ENCODE measurements at regions not wholly inside any gene's neighbourhood (a gene's known extent, or its start where the extent isn't known, plus 50 kb on each side); places are given as distances from the start of the nearest gene placed in this dataset.

DNA sequence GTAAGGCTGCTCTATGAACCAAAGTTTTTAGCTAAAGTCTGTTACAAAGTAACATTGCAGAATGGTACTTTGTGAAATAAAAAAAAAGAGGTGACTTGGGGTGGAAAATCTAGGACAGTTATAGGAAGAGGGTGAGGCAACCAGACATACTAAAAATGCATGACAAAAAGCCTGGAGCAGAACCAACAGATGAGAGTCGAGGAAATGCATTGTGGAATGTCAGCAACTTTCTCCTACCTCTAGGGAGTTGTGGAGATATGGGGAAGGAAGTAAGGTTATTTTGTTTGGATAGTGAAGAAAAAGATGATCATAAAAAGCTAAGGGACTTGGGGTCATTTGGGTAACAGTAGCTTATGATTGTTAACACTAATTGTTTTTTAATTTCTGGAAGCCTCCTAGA is 295.6 kb downstream of the S1PR1 start:
- no peak for TF ChIP-seq EP300 (IDR thresholded peaks at IDR 0.05; ENCODE audit: borderline replicate concordance)
- TF ChIP-seq TEAD4 (IDR thresholded peaks at IDR 0.05), result no peak
- TF ChIP-seq TAF1 (IDR thresholded peaks at IDR 0.05; ENCODE audit: low read depth), result no peak

DNA sequence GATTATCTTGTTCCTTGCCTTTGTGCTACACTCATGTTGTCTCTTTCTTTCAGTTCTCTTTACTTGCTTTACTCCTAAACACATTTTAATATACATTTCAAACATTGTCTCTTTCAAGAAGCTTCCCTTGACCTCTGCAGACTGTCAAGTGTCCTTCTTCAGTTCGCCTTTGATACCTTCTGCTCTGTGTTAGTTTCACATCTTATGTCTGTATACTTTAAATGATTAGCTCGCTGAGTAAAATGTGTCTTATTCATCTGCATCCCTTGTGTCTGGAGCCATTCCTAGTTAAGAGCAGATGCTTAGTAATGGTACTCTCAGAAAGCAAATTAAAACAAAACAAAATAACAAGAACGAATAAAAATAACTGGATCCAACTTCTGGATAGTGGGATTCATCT is 303.3 kb downstream of the S1PR1 start:
- TF ChIP-seq USF1 (IDR thresholded peaks at IDR 0.05) (no peak), ZBTB7A (IDR thresholded peaks at IDR 0.05; ENCODE audit: low read depth) (no peak), NFIC (IDR thresholded peaks at IDR 0.05) (no peak), RAD21 (IDR thresholded peaks at IDR 0.05; ENCODE audit: low read depth) (no peak), EP300 (IDR thresholded peaks at IDR 0.05; ENCODE audit: borderline replicate concordance) (no peak), TCF12 (IDR thresholded peaks at IDR 0.05; ENCODE audit: low read depth) (no peak), TEAD4 (IDR thresholded peaks at IDR 0.05) (no peak)
- TF ChIP-seq, protein P1, sequence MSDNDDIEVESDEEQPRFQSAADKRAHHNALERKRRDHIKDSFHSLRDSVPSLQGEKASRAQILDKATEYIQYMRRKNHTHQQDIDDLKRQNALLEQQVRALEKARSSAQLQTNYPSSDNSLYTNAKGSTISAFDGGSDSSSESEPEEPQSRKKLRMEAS (IDR thresholded peaks at IDR 0.05), result no peak

DNA sequence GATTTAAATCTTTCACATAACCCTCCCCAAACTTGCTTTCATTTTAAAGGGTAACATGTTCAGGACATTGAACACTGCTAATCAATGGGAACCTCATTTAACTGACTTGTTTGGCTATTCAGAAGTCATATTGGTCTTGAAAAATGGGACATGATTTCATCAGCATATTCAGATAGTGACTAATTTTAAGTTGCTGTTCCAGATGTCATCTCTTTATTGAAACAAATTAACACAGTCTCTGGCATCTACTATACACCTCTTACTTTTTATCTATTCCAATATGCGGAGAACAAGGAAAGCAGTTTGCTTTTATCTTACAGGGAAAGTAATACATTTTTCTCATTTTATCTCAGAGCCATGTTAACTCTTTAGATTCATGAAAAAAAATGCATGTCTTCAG is 310.1 kb downstream of the S1PR1 start:
- TF ChIP-seq EGR1 (IDR thresholded peaks at IDR 0.05) (no peak), RAD21 (IDR thresholded peaks at IDR 0.05; ENCODE audit: low read depth) (no peak), TAF1 (IDR thresholded peaks at IDR 0.05; ENCODE audit: low read depth) (no peak), CEBPB (IDR thresholded peaks at IDR 0.05) (no peak), CREB1 (IDR thresholded peaks at IDR 0.05; ENCODE audit: low read depth) (no peak), YY1 (IDR thresholded peaks at IDR 0.05; ENCODE audit: low read depth) (no peak), EP300 (IDR thresholded peaks at IDR 0.05; ENCODE audit: borderline replicate concordance) (no peak), TEAD4 (IDR thresholded peaks at IDR 0.05) (no peak), ZBTB7A (IDR thresholded peaks at IDR 0.05; ENCODE audit: low read depth) (no peak), USF1 (IDR thresholded peaks at IDR 0.05) (no peak), FOXM1 (IDR thresholded peaks at IDR 0.05; ENCODE audit: borderline replicate concordance, low read depth) (no peak), TCF12 (IDR thresholded peaks at IDR 0.05; ENCODE audit: low read depth) (no peak), NFIC (IDR thresholded peaks at IDR 0.05) (no peak)
- TF ChIP-seq, protein P1 (IDR thresholded peaks at IDR 0.05), result no peak
- TF ChIP-seq, protein P2, sequence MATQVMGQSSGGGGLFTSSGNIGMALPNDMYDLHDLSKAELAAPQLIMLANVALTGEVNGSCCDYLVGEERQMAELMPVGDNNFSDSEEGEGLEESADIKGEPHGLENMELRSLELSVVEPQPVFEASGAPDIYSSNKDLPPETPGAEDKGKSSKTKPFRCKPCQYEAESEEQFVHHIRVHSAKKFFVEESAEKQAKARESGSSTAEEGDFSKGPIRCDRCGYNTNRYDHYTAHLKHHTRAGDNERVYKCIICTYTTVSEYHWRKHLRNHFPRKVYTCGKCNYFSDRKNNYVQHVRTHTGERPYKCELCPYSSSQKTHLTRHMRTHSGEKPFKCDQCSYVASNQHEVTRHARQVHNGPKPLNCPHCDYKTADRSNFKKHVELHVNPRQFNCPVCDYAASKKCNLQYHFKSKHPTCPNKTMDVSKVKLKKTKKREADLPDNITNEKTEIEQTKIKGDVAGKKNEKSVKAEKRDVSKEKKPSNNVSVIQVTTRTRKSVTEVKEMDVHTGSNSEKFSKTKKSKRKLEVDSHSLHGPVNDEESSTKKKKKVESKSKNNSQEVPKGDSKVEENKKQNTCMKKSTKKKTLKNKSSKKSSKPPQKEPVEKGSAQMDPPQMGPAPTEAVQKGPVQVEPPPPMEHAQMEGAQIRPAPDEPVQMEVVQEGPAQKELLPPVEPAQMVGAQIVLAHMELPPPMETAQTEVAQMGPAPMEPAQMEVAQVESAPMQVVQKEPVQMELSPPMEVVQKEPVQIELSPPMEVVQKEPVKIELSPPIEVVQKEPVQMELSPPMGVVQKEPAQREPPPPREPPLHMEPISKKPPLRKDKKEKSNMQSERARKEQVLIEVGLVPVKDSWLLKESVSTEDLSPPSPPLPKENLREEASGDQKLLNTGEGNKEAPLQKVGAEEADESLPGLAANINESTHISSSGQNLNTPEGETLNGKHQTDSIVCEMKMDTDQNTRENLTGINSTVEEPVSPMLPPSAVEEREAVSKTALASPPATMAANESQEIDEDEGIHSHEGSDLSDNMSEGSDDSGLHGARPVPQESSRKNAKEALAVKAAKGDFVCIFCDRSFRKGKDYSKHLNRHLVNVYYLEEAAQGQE (IDR thresholded peaks at IDR 0.05; ENCODE audit: low read depth), result no peak

- TF ChIP-seq EGR1 (IDR thresholded peaks at IDR 0.05) (no peak), CREB1 (IDR thresholded peaks at IDR 0.05; ENCODE audit: low read depth) (no peak), FOXM1 (IDR thresholded peaks at IDR 0.05; ENCODE audit: borderline replicate concordance, low read depth) (no peak)
- TF ChIP-seq, protein P1 (IDR thresholded peaks at IDR 0.05), result no peak
These were observed 310.5 kb downstream of the S1PR1 start for GRCh38 chr1:101547357-101547756.

DNA sequence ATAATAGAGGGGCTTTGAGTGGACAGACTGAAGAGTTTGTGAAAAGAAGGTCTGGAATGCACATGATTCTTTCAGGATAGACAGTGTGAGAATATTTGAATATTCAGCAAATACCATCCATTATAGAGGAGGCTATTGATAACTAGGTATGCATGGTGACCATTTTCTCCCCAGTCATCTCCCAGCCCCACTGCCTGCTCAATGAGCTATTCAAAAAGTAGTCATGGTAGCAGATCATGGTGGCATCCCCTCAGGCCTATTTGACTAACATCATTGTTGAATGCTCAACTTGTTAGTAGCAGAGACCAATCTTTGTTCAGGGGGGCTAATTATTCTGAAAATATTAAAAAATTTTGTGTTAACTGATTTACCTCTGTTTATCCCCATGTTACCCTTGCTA is 311.6 kb downstream of the S1PR1 start:
- TF ChIP-seq CEBPB (IDR thresholded peaks at IDR 0.05), result no peak
- TF ChIP-seq TEAD4 (IDR thresholded peaks at IDR 0.05), result no peak
- no peak for TF ChIP-seq EGR1 (IDR thresholded peaks at IDR 0.05)
- TF ChIP-seq, protein P1 (IDR thresholded peaks at IDR 0.05), result no peak

- no peak for TF ChIP-seq EP300 (IDR thresholded peaks at IDR 0.05; ENCODE audit: borderline replicate concordance)
- TF ChIP-seq FOXM1 (IDR thresholded peaks at IDR 0.05; ENCODE audit: borderline replicate concordance, low read depth), result no peak
- no peak for TF ChIP-seq USF1 (IDR thresholded peaks at IDR 0.05)
- no peak for TF ChIP-seq RAD21 (IDR thresholded peaks at IDR 0.05; ENCODE audit: low read depth)
- no peak for TF ChIP-seq EGR1 (IDR thresholded peaks at IDR 0.05)
- TF ChIP-seq CREB1 (IDR thresholded peaks at IDR 0.05; ENCODE audit: low read depth), result no peak
- TF ChIP-seq TAF1 (IDR thresholded peaks at IDR 0.05; ENCODE audit: low read depth), result no peak
- TF ChIP-seq, protein P2 (IDR thresholded peaks at IDR 0.05; ENCODE audit: low read depth), result no peak
- TF ChIP-seq, protein P1 (IDR thresholded peaks at IDR 0.05), result no peak
- TF ChIP-seq CEBPB (IDR thresholded peaks at IDR 0.05), result no peak
- no peak for TF ChIP-seq ZBTB7A (IDR thresholded peaks at IDR 0.05; ENCODE audit: low read depth)
- TF ChIP-seq NFIC (IDR thresholded peaks at IDR 0.05), result no peak
- no peak for TF ChIP-seq TCF12 (IDR thresholded peaks at IDR 0.05; ENCODE audit: low read depth)
These were observed 313.8 kb downstream of the S1PR1 start for GRCh38 chr1:101550581-101550980.

All from Ishikawa (cell line).